ENCODE measurements at regions not wholly inside any gene's neighbourhood (a gene's known extent, or its start where the extent isn't known, plus 50 kb on each side); places are given as distances from the start of the nearest gene placed in this dataset.

DNA sequence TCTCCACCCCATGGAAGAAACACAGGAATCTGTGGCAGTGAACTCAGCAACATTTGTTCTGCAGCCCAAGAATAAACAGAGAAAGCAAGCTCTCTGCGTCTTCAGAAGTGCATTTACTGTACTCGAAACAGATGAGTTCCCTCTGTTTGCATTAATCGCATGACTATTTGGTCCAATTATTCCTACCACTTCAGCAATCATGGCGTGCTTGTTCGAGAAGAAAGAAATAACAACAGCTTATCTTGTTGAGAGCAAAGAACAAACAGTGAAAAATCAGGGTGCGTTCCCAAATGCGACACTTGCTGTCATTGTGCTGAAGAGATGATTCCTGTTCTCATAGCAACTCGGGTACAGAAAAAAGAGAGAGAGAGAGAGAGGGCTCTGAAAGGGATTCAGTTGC lies 445.3 kb upstream of the MAF start:
- DNase-seq (no peak), ATAC-seq (ENCODE audit: low read depth) (no peak)
- no peak overlapping the region for H3K4me3 Mint-ChIP-seq
- Histone ChIP-seq H3K36me3 (replicated peaks in 1 of 2; ENCODE audit: control extremely low read depth in 1 of 2, control insufficient read depth in 1 of 2, extremely low read depth in 1 of 2, insufficient read depth in 2 of 2, low read length in 1 of 2) (no peaks in the 10 kb centered on the region), H4K20me1 (ENCODE audit: control insufficient read depth, insufficient read depth, low read length, poor library complexity, severe bottlenecking) (no peaks in the 10 kb centered on the region), H3K4me1 (ENCODE audit: control insufficient read depth in 2 of 2, insufficient read depth in 2 of 2, low read length in 2 of 2) (no peaks in the 10 kb centered on the region), H3K9ac (ENCODE audit: low read length) (no peak overlapping the region), H3K4me3 (ENCODE audit: control extremely low read depth in 1 of 5, extremely low read depth in 1 of 5, insufficient read depth in 1 of 5, low read depth in 2 of 5, low read length in 4 of 5) (no peak overlapping the region), H3K4me2 (replicated peaks; ENCODE audit: low read depth, low read length, poor library complexity, severe bottlenecking) (no peak overlapping the region), H3K9me3 (ENCODE audit: control extremely low read depth in 1 of 3, control insufficient read depth in 2 of 3, insufficient read depth in 1 of 3, low read length in 2 of 3) (no peaks in the 10 kb centered on the region), H2AFZ (ENCODE audit: insufficient read depth, low read depth, low read length, poor library complexity, severe bottlenecking) (no peak overlapping the region), H3K27ac (ENCODE audit: low read length in 2 of 2) (no peak overlapping the region), H3K79me2 (ENCODE audit: control insufficient read depth, insufficient read depth, low read length) (no peaks in the 10 kb centered on the region), H3K27me3 (replicated peaks in 1 of 4; ENCODE audit: control extremely low read depth in 1 of 4, control insufficient read depth in 3 of 4, insufficient read depth in 4 of 4, low read length in 3 of 4) (peaks cover 0 to 4% (median 0%) of the 10 kb centered on the region in 4 experiments)
- TF ChIP-seq, protein P1, sequence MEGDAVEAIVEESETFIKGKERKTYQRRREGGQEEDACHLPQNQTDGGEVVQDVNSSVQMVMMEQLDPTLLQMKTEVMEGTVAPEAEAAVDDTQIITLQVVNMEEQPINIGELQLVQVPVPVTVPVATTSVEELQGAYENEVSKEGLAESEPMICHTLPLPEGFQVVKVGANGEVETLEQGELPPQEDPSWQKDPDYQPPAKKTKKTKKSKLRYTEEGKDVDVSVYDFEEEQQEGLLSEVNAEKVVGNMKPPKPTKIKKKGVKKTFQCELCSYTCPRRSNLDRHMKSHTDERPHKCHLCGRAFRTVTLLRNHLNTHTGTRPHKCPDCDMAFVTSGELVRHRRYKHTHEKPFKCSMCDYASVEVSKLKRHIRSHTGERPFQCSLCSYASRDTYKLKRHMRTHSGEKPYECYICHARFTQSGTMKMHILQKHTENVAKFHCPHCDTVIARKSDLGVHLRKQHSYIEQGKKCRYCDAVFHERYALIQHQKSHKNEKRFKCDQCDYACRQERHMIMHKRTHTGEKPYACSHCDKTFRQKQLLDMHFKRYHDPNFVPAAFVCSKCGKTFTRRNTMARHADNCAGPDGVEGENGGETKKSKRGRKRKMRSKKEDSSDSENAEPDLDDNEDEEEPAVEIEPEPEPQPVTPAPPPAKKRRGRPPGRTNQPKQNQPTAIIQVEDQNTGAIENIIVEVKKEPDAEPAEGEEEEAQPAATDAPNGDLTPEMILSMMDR (IDR thresholded peaks at IDR 0.05) = no peak
- TF ChIP-seq EZH2 (IDR thresholded peaks at IDR 0.05; ENCODE audit: borderline replicate concordance, insufficient read depth, low read depth, low read length, poor library complexity, severe bottlenecking) = no peak
- H3K27ac Mint-ChIP-seq = no peak overlapping the region
- no peaks in the 10 kb centered on the region for H3K9me3 Mint-ChIP-seq (ENCODE audit: insufficient read depth)
- CTCF ChIA-PET = no interaction called here
- H3K4me1 Mint-ChIP-seq = no peaks in the 10 kb centered on the region
- 95% methylated on average over 5 of the region's 8 CpGs for WGBS (ENCODE audit: insufficient coverage)
- intact Hi-C loops (cut with micrococcal nuclease) = no loop called here
- peaks cover 8% of the 10 kb centered on the region for H3K27me3 Mint-ChIP-seq
- POLR2A ChIA-PET = no interaction called here

GRCh38 chr16:80041410-80041809 lies 440.9 kb upstream of the MAF start:
- no peak for ATAC-seq (ENCODE audit: low read depth)
- Histone ChIP-seq H3K4me3 (ENCODE audit: control extremely low read depth in 1 of 5, extremely low read depth in 1 of 5, insufficient read depth in 1 of 5, low read depth in 2 of 5, low read length in 4 of 5) (no peak overlapping the region), H2AFZ (ENCODE audit: insufficient read depth, low read depth, low read length, poor library complexity, severe bottlenecking) (no peak overlapping the region), H3K36me3 (replicated peaks in 1 of 2; ENCODE audit: control extremely low read depth in 1 of 2, control insufficient read depth in 1 of 2, extremely low read depth in 1 of 2, insufficient read depth in 2 of 2, low read length in 1 of 2) (no peaks in the 10 kb centered on the region), H3K79me2 (ENCODE audit: control insufficient read depth, insufficient read depth, low read length) (no peaks in the 10 kb centered on the region), H3K4me1 (ENCODE audit: control insufficient read depth in 2 of 2, insufficient read depth in 2 of 2, low read length in 2 of 2) (no peaks in the 10 kb centered on the region), H3K27me3 (replicated peaks in 1 of 4; ENCODE audit: control extremely low read depth in 1 of 4, control insufficient read depth in 3 of 4, insufficient read depth in 4 of 4, low read length in 3 of 4) (peaks cover 0 to 4% (median 0%) of the 10 kb centered on the region in 4 experiments), H4K20me1 (ENCODE audit: control insufficient read depth, insufficient read depth, low read length, poor library complexity, severe bottlenecking) (no peaks in the 10 kb centered on the region), H3K9me3 (ENCODE audit: control extremely low read depth in 1 of 3, control insufficient read depth in 2 of 3, insufficient read depth in 1 of 3, low read length in 2 of 3) (peaks cover 0 to 2% (median 0%) of the 10 kb centered on the region in 3 donors), H3K4me2 (replicated peaks; ENCODE audit: low read depth, low read length, poor library complexity, severe bottlenecking) (no peak overlapping the region), H3K27ac (ENCODE audit: low read length in 2 of 2) (no peak overlapping the region), H3K9ac (ENCODE audit: low read length) (no peak overlapping the region)
- ChIA-PET CTCF (no interaction called here), POLR2A (no interaction called here)
- TF ChIP-seq, protein P1 (IDR thresholded peaks at IDR 0.05) = no peak
- TF ChIP-seq EZH2 (IDR thresholded peaks at IDR 0.05; ENCODE audit: borderline replicate concordance, insufficient read depth, low read depth, low read length, poor library complexity, severe bottlenecking) = no peak
- intact Hi-C loops (cut with micrococcal nuclease) = no loop called here
- 96% methylated on average over 2 of the region's 2 CpGs for WGBS (ENCODE audit: insufficient coverage)
- Mint-ChIP-seq H3K4me3 (no peak overlapping the region), H3K27me3 (peaks cover 9% of the 10 kb centered on the region), H3K9me3 (ENCODE audit: insufficient read depth) (no peaks in the 10 kb centered on the region), H3K27ac (no peak overlapping the region), H3K4me1 (no peaks in the 10 kb centered on the region)
- no peak for DNase-seq
